H9 (cell line): ENCODE measurements at regions not wholly inside any gene's neighbourhood (a gene's known extent, or its start where the extent isn't known, plus 50 kb on each side); places are given as distances from the start of the nearest gene placed in this dataset.

Experiments
- DNase-seq: peaks from one replicate; pipeline ENCODE4 v3.0.0-alpha.2; 2017
- H2AFZ ChIP-seq: one replicate; pipeline ENCODE4 v1.6.1; 2013; ENCODE audit warnings: mild to moderate bottlenecking, low read length, control low read depth, moderate library complexity
- H2AK5ac ChIP-seq: 2 replicates; pipeline ENCODE4 v1.6.1; 2013; ENCODE audit warnings: low read length, control low read depth, mixed read lengths; ENCODE audit not compliant: insufficient read length
- H2BK120ac ChIP-seq: one replicate; pipeline ENCODE4 v1.6.1; 2013; ENCODE audit warnings: low read depth, mild to moderate bottlenecking, low read length, control low read depth, inconsistent platforms; ENCODE audit not compliant: poor library complexity, severe bottlenecking
- H2BK12ac ChIP-seq: 2 replicates; pipeline ENCODE4 v1.6.1; 2013; ENCODE audit warnings: low read length, control low read depth, mixed read lengths, low read depth; ENCODE audit not compliant: insufficient read length
- H2BK15ac ChIP-seq: 2 replicates; pipeline ENCODE4 v1.6.1; 2013; ENCODE audit warnings: low read depth, low read length, control low read depth
- H2BK20ac ChIP-seq: one replicate; pipeline ENCODE4 v1.6.1; 2013; ENCODE audit warnings: low read depth, mild to moderate bottlenecking, low read length, control low read depth, inconsistent platforms; ENCODE audit not compliant: poor library complexity, severe bottlenecking
- H2BK5ac ChIP-seq: 2 replicates; pipeline ENCODE4 v1.6.1; 2013; ENCODE audit warnings: low read length, control low read depth, mixed read lengths; ENCODE audit not compliant: insufficient read length
- H3K14ac ChIP-seq: 2 replicates; pipeline ENCODE4 v1.6.1; 2013; ENCODE audit warnings: low read length, control low read depth; ENCODE audit not compliant: insufficient read depth
- H3K18ac ChIP-seq: 2 replicates; pipeline ENCODE4 v1.6.1; 2013; ENCODE audit warnings: low read depth, mild to moderate bottlenecking, mixed read lengths, low read length, control low read depth; ENCODE audit not compliant: insufficient read length
- H3K23ac ChIP-seq: 2 replicates; pipeline ENCODE4 v1.6.1; 2013; ENCODE audit warnings: low read length, control low read depth, mixed read lengths, low read depth; ENCODE audit not compliant: insufficient read length
- H3K23me2 ChIP-seq: 2 replicates; pipeline ENCODE4 v1.6.1; 2013; ENCODE audit warnings: low read depth, mild to moderate bottlenecking, mixed read lengths, low read length, control low read depth; ENCODE audit not compliant: insufficient read length, poor library complexity, severe bottlenecking
- H3K27ac ChIP-seq: 2 replicates; pipeline ENCODE4 v1.5.1; 2013; ENCODE audit warnings: low read length, control low read depth, mixed read lengths, low read depth; ENCODE audit not compliant: insufficient read length
- H3K27me3 ChIP-seq: 2 replicates; pipeline ENCODE4 v1.6.1; 2013; ENCODE audit warnings: low read length, control low read depth, inconsistent platforms; ENCODE audit not compliant: insufficient read depth
- H3K4ac ChIP-seq: 2 replicates; pipeline ENCODE4 v1.6.1; 2013; ENCODE audit warnings: low read depth, mild to moderate bottlenecking, control low read depth, inconsistent platforms, low read length, moderate library complexity
- H3K4me1 ChIP-seq: 2 replicates; pipeline ENCODE4 v1.6.1; 2013; ENCODE audit warnings: low read length, control low read depth, inconsistent platforms; ENCODE audit not compliant: insufficient read depth
- H3K4me2 ChIP-seq: 2 replicates; pipeline ENCODE4 v1.6.1; 2013; ENCODE audit warnings: low read length, control low read depth, mixed read lengths; ENCODE audit not compliant: insufficient read length, insufficient read depth
- H3K56ac ChIP-seq: 2 replicates; pipeline ENCODE4 v1.6.1; 2013; ENCODE audit warnings: low read depth, mild to moderate bottlenecking, mixed read lengths, low read length, control low read depth; ENCODE audit not compliant: insufficient read length
- H3K79me1 ChIP-seq: 2 replicates; pipeline ENCODE4 v1.6.1; 2013; ENCODE audit warnings: low read depth, mild to moderate bottlenecking, moderate library complexity, low read length, control low read depth, inconsistent platforms; ENCODE audit not compliant: insufficient read depth, poor library complexity, severe bottlenecking
- H3K79me2 ChIP-seq: 2 replicates; pipeline ENCODE4 v1.6.1; 2013; ENCODE audit warnings: low read length, control low read depth, inconsistent platforms; ENCODE audit not compliant: insufficient read depth
- H3K9ac ChIP-seq: 2 replicates; pipeline ENCODE4 v1.6.1; 2013; ENCODE audit warnings: low read length, control low read depth, mixed read lengths; ENCODE audit not compliant: insufficient read length; ENCODE audit errors: extremely low read depth
- H3K9me3 ChIP-seq: one replicate; pipeline ENCODE4 v1.6.1; 2013; ENCODE audit warnings: low read depth, low read length, inconsistent platforms; ENCODE audit not compliant: control insufficient read depth
- H3T11ph ChIP-seq: one replicate; pipeline ENCODE4 v1.6.1; 2013; ENCODE audit warnings: mild to moderate bottlenecking, low read length, control low read depth, inconsistent platforms
- H4K20me1 ChIP-seq: one replicate; pipeline ENCODE4 v1.6.1; 2013; ENCODE audit not compliant: control insufficient read depth, insufficient read length, insufficient read depth
- H4K5ac ChIP-seq: 2 replicates; pipeline ENCODE4 v1.6.1; 2013; ENCODE audit warnings: low read depth, mild to moderate bottlenecking, mixed read lengths, low read length, control low read depth; ENCODE audit not compliant: insufficient read length
- H4K8ac ChIP-seq: replicated peaks from 2 replicates; pipeline ENCODE4 v1.6.1; 2013; ENCODE audit warnings: low read length, control low read depth, mixed read lengths, low read depth; ENCODE audit not compliant: insufficient read length
- H4K91ac ChIP-seq: 2 replicates; pipeline ENCODE4 v1.6.1; 2013; ENCODE audit warnings: low read depth, mild to moderate bottlenecking, moderate library complexity, mixed read lengths, low read length, control low read depth; ENCODE audit not compliant: insufficient read length
- H3K27ac Mint-ChIP-seq, 3 experiments: 2 replicates in 2 of 3; 3 replicates in 1 of 3; pipeline ENCODE4 v1.8.0; 2020 to 2021; ENCODE audit warnings: mixed read lengths in 3 of 3, mild to moderate bottlenecking in 1 of 3, moderate library complexity in 1 of 3
- H3K27me3 Mint-ChIP-seq: 2 replicates; pipeline ENCODE4 v1.8.0; 2021; ENCODE audit warnings: low read depth, mild to moderate bottlenecking, moderate library complexity, mixed read lengths
- H3K36me3 Mint-ChIP-seq, 3 experiments: 2 replicates in 2 of 3; 3 replicates in 1 of 3; pipeline ENCODE4 v1.8.0; 2020 to 2021; ENCODE audit warnings: low read depth in 3 of 3, mixed read lengths in 3 of 3; ENCODE audit not compliant: insufficient read depth in 1 of 3
- H3K4me1 Mint-ChIP-seq, 2 experiments: 2 replicates each; pipeline ENCODE4 v1.8.0; 2020; ENCODE audit warnings: mixed read lengths in 2 of 2
- H3K4me3 Mint-ChIP-seq, 2 experiments: 2 replicates in 1 of 2; 3 replicates in 1 of 2; pipeline ENCODE4 v1.8.0; 2020 to 2021; ENCODE audit warnings: mild to moderate bottlenecking in 2 of 2, mixed read lengths in 2 of 2, moderate library complexity in 1 of 2
- H3K9me3 Mint-ChIP-seq, 2 experiments: 2 replicates in 1 of 2; 3 replicates in 1 of 2; pipeline ENCODE4 v1.8.0; 2020; ENCODE audit warnings: mild to moderate bottlenecking in 2 of 2, mixed read lengths in 2 of 2, moderate library complexity in 1 of 2
- WGBS: extraction: QIAGEN DNeasy Blood & Tissue Kit; methylation state at CpG from one replicate; pipeline ENCODE4 v1.1.7; 2013; ENCODE audit warnings: missing lambda C conversion rate, low lambda C conversion rate, mixed read lengths; ENCODE audit not compliant: insufficient read length; ENCODE audit errors: extremely low coverage; 5-methylcytosine and 5-hydroxymethylcytosine counted together
- TF ChIP-seq, protein P1 (sequence below): fragments of 200-600 bp; sonication (generic); conservative IDR thresholded peaks from 3 replicates; pipeline ENCODE4 v1.8.0; 2021; ENCODE audit warnings: antibody characterized with exemption, mild to moderate bottlenecking

- Histone ChIP-seq H3K27me3 (no peaks in the 10 kb centered on the region), H3K27ac (no peak overlapping the region), H2BK12ac (no peak overlapping the region), H3K56ac (no peak overlapping the region), H4K5ac (no peak overlapping the region), H3K9me3 (no peaks in the 10 kb centered on the region), H2BK15ac (no peak overlapping the region), H3K23ac (no peak overlapping the region), H3K4me2 (no peak overlapping the region), H3K4ac (no peak overlapping the region), H2BK20ac (no peak overlapping the region), H3K14ac (no peak overlapping the region), H4K91ac (no peak overlapping the region), H3K23me2 (no peaks in the 10 kb centered on the region), H4K20me1 (no peaks in the 10 kb centered on the region), H3K4me1 (no peaks in the 10 kb centered on the region), H3K9ac (no peak overlapping the region), H2AK5ac (no peak overlapping the region), H3K18ac (no peak overlapping the region), H3K79me1 (no peaks in the 10 kb centered on the region), H4K8ac (no peak overlapping the region), H3T11ph (no peak overlapping the region), H3K79me2 (no peaks in the 10 kb centered on the region), H2AFZ (no peak overlapping the region), H2BK5ac (no peak overlapping the region), H2BK120ac (no peak overlapping the region)
- no peaks in the 10 kb centered on the region; the same call in 1 of the 2 replicates for H3K27me3 Mint-ChIP-seq
- H3K27ac Mint-ChIP-seq = no peak overlapping the region
- WGBS = no CpG with 5 or more reads among the region's 6 CpGs
- peaks cover under 1% of the 10 kb centered on the region in 2 experiments; a peak in 2 of 5 replicates for H3K9me3 Mint-ChIP-seq
- TF ChIP-seq, protein P1, sequence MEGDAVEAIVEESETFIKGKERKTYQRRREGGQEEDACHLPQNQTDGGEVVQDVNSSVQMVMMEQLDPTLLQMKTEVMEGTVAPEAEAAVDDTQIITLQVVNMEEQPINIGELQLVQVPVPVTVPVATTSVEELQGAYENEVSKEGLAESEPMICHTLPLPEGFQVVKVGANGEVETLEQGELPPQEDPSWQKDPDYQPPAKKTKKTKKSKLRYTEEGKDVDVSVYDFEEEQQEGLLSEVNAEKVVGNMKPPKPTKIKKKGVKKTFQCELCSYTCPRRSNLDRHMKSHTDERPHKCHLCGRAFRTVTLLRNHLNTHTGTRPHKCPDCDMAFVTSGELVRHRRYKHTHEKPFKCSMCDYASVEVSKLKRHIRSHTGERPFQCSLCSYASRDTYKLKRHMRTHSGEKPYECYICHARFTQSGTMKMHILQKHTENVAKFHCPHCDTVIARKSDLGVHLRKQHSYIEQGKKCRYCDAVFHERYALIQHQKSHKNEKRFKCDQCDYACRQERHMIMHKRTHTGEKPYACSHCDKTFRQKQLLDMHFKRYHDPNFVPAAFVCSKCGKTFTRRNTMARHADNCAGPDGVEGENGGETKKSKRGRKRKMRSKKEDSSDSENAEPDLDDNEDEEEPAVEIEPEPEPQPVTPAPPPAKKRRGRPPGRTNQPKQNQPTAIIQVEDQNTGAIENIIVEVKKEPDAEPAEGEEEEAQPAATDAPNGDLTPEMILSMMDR = no peak
- H3K4me3 Mint-ChIP-seq = no peak overlapping the region
- H3K4me1 Mint-ChIP-seq = peaks cover 7% of the 10 kb centered on the region in 2 experiments; a peak in 3 of 4 replicates
- no peaks in the 10 kb centered on the region; a peak in 1 of 7 replicates for H3K36me3 Mint-ChIP-seq
- DNase-seq = no peak
Observed at GRCh38 chr5:158499892-158500418, 599.8 kb downstream of the EBF1 start.
